OCI-LY3 (cell line): ENCODE measurements at regions not wholly inside any gene's neighbourhood (a gene's known extent, or its start where the extent isn't known, plus 50 kb on each side); places are given as distances from the start of the nearest gene placed in this dataset.
A peak's percentile ranks its signal among the peaks of the same experiment; 100 is the strongest.

Experiments
- H2AFZ ChIP-seq: fragments of 200-600, 300-600 bp; shearing (Covaris generic); 2 replicates; pipeline ENCODE4 v1.6.0; 2014; ENCODE audit warnings: antibody characterized with exemption, low read depth, low read length
- H3K27ac ChIP-seq: fragments of 200-600, 300-600 bp; sonication (generic); 2 replicates; pipeline ENCODE4 v1.5.1; 2014; ENCODE audit warnings: mild to moderate bottlenecking, low read length, moderate library complexity, mixed read lengths
- H3K27me3 ChIP-seq: fragments of 200-600, 300-600 bp; sonication (generic); 2 replicates; pipeline ENCODE4 v1.6.1; 2014; ENCODE audit warnings: low read depth, low read length, mixed read lengths
- H3K36me3 ChIP-seq: fragments of 200-600, 300-600 bp; sonication (generic); replicated peaks from 2 replicates; pipeline ENCODE3; 2014; ENCODE audit warnings: low read depth, low read length, mixed read lengths
- H3K4me1 ChIP-seq: fragments of 300-600, 200-600 bp; sonication (generic); 2 replicates; pipeline ENCODE4 v1.6.1; 2014; ENCODE audit warnings: low read length, mixed read lengths
- H3K4me2 ChIP-seq: fragments of 200-600, 300-600 bp; sonication (generic); 2 replicates; pipeline ENCODE4 v1.6.1; 2014; ENCODE audit warnings: low read length, mixed read lengths
- H3K4me3 ChIP-seq: fragments of 300-600, 200-600 bp; sonication (generic); 2 replicates; pipeline ENCODE4 v1.5.1; 2014; ENCODE audit warnings: antibody characterized with exemption, mild to moderate bottlenecking, low read length, moderate library complexity
- H3K79me2 ChIP-seq: fragments of 300-600, 200-600 bp; shearing (Covaris generic); 2 replicates; pipeline ENCODE4 v1.6.1; 2014; ENCODE audit warnings: mild to moderate bottlenecking, low read length, mixed read lengths
- H3K9ac ChIP-seq: fragments of 300-600, 200-600 bp; shearing (Covaris generic); 2 replicates; pipeline ENCODE4 v1.6.0; 2014; ENCODE audit warnings: mild to moderate bottlenecking, low read length, moderate library complexity
- H3K9me3 ChIP-seq: fragments of 200-600, 300-600 bp; shearing (Covaris generic); 2 replicates; pipeline ENCODE4 v1.6.1; 2014; ENCODE audit warnings: low read length, mixed read lengths; ENCODE audit not compliant: insufficient read depth
- H4K20me1 ChIP-seq: fragments of 200-600, 300-600 bp; sonication (generic); 2 replicates; pipeline ENCODE4 v1.6.1; 2016; ENCODE audit warnings: low read length, mixed read lengths; ENCODE audit not compliant: insufficient read depth
- CTCF ChIP-seq: fragments of 200-600, 300-600 bp; sonication (generic); IDR thresholded peaks from 2 replicates; pipeline ENCODE4 v1.5.1; 2014; ENCODE audit warnings: antibody characterized with exemption, low read length, low read depth
- EZH2phosphoT487 ChIP-seq: fragments of 200-600 bp; shearing (Covaris generic); IDR thresholded peaks from 2 replicates; pipeline ENCODE4 v1.6.1; 2018; ENCODE audit warnings: antibody characterized with exemption, mixed run types, low read depth

GRCh38 chr5:141762790-141763368, 80.8 kb upstream of the ARAP3 start:
- peak; percentile 76 for TF ChIP-seq CTCF
- TF ChIP-seq EZH2phosphoT487: no peak
- H3K27me3 ChIP-seq: no peaks in the 10 kb centered on the region

GRCh38 chr5:141762316-141762715, 80.3 kb upstream of the ARAP3 start:
- Histone ChIP-seq H4K20me1 (no peaks in the 10 kb centered on the region), H3K4me2 (peak overlapping the region; percentile 47), H3K4me3 (no peak overlapping the region), H3K4me1 (peaks cover 43% of the 10 kb centered on the region), H3K27ac (no peak overlapping the region), H3K27me3 (no peaks in the 10 kb centered on the region), H2AFZ (no peak overlapping the region), H3K79me2 (no peaks in the 10 kb centered on the region), H3K9ac (no peak overlapping the region), H3K36me3 (no peaks in the 10 kb centered on the region), H3K9me3 (no peaks in the 10 kb centered on the region)
- no peak for TF ChIP-seq CTCF
- TF ChIP-seq EZH2phosphoT487: no peak

More at GRCh38 chr5:141762790-141763368, 80.8 kb upstream of the ARAP3 start:
- no peak overlapping the region for H3K4me3 ChIP-seq
- no peak overlapping the region for H3K9ac ChIP-seq
- H2AFZ ChIP-seq: no peak overlapping the region
- no peaks in the 10 kb centered on the region for H3K9me3 ChIP-seq
- H3K4me2 ChIP-seq: peak overlapping the region; percentile 47
- H3K36me3 ChIP-seq: no peaks in the 10 kb centered on the region
- H4K20me1 ChIP-seq: no peaks in the 10 kb centered on the region
- no peak overlapping the region for H3K27ac ChIP-seq
- no peaks in the 10 kb centered on the region for H3K79me2 ChIP-seq
- H3K4me1 ChIP-seq: peaks cover 43% of the 10 kb centered on the region

GRCh38 chr5:141760753-141761152, 78.7 kb upstream of the ARAP3 start:
- no peak for TF ChIP-seq CTCF
- TF ChIP-seq EZH2phosphoT487: no peak

GRCh38 chr5:141760193-141760592, 78.2 kb upstream of the ARAP3 start:
- Histone ChIP-seq H2AFZ (no peak overlapping the region), H3K4me3 (no peak overlapping the region), H3K79me2 (no peaks in the 10 kb centered on the region), H4K20me1 (no peaks in the 10 kb centered on the region), H3K9ac (no peak overlapping the region), H3K27me3 (no peaks in the 10 kb centered on the region), H3K27ac (no peak overlapping the region), H3K4me2 (no peak overlapping the region), H3K4me1 (peaks cover 28% of the 10 kb centered on the region), H3K36me3 (no peaks in the 10 kb centered on the region), H3K9me3 (no peaks in the 10 kb centered on the region)
- no peak for TF ChIP-seq CTCF
- no peak for TF ChIP-seq EZH2phosphoT487

More at GRCh38 chr5:141760753-141761152, 78.7 kb upstream of the ARAP3 start:
- Histone ChIP-seq H2AFZ (no peak overlapping the region), H3K27ac (no peak overlapping the region), H3K79me2 (no peaks in the 10 kb centered on the region), H3K36me3 (no peaks in the 10 kb centered on the region), H3K9ac (no peak overlapping the region), H3K4me3 (no peak overlapping the region), H3K4me1 (peaks cover 32% of the 10 kb centered on the region), H3K9me3 (no peaks in the 10 kb centered on the region), H3K4me2 (no peak overlapping the region), H4K20me1 (no peaks in the 10 kb centered on the region), H3K27me3 (no peaks in the 10 kb centered on the region)
